GM19328 (cell line): ENCODE measurements at regions not wholly inside any gene's neighbourhood (a gene's known extent, or its start where the extent isn't known, plus 50 kb on each side); places are given as distances from the start of the nearest gene placed in this dataset.

Experiments
- ATAC-seq: cut with Tn5 transposase; IDR thresholded peaks from one replicate; pipeline ENCODE4 v1.9.1; 2021; ENCODE audit warnings: mild to moderate bottlenecking, moderate library complexity; ENCODE audit not compliant: unreplicated experiment

GRCh38 chr4:35493977-35494376 is 750.3 kb downstream of the ARAP2 start:
- no peak for ATAC-seq

GRCh38 chr4:35494955-35495354 is 749.4 kb downstream of the ARAP2 start:
- no peak for ATAC-seq

DNA sequence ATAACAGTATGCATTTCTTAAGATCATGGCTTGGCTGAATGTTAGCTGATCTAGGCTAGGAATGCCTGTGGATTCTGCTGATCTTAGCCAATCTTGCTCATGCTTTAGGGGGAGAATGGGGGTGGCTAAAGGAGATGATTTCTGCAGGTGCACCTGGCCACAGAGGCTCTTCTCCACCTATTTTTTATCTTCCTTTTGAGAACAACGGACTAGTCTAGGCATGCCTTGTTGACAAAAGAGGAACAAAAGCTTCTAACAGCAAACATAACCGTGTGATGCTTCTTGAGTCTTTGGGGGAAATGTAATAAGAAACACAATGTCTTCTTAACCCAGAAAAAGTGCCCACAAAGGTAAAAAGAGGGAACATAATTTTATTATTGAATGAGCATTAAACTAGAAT is 743.5 kb downstream of the ARAP2 start:
- no peak for ATAC-seq

- no peak for ATAC-seq
Measured at GRCh38 chr4:35503435-35503834, 740.9 kb downstream of the ARAP2 start.

DNA sequence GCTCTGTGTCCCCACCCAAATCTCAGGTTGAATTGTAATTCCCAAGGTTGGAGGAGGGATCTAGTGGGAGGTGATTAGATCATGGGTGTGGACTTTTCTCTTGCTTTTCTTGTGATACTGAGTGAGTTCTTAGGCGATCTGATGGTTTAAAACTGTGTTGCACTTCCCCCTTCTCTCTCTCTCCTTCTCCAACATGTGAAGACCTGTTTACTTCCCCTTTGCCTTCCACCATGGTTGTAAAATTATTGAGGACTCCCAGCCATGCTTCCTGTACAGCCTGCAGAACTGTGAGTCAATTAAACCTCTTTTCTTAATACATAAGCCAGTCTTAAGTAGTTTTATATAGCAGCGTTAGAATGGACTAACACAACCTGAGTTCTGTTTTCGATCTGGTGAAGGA is 738.2 kb downstream of the ARAP2 start:
- ATAC-seq: no peak

DNA sequence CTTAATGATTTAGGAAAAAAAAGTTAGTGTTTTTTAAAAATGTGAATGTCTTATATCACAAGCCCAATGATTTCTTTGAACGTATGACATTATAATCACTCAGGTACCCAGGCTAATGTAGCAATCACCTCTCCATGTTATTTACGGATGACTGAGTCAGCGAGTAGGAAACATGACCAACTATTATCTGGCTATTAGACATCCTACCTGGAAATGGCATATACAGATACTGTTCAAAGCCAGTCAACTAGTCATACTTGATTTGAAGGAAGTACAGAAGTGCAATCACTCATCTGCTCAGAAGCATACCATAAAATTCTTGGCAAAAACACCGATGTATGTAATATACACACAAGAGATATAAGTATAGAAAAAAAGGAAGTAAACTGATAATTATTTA is 732.5 kb downstream of the ARAP2 start:
- no peak for ATAC-seq

GRCh38 chr4:35516102-35516501 is 728.2 kb downstream of the ARAP2 start:
- ATAC-seq: no peak

DNA sequence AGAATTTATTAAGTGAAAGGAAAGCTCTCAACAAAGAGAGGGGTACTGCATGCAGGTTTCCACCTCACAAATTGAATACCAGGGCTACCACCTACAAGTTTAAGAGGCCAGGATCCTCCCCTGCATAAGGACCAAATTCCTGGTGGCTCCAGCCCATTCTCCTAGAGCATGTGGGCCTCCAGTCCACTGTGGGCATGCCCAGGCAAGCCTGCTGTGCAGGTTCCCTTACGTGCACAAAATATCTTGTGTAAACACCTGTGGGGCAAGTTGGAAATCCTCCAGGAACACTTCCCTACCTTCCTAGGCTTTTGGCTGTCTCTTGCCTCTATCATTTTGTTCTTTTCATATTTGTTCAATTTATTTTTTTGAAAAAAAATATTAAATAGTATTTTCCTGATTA is 724.3 kb downstream of the ARAP2 start:
- ATAC-seq: no peak

DNA sequence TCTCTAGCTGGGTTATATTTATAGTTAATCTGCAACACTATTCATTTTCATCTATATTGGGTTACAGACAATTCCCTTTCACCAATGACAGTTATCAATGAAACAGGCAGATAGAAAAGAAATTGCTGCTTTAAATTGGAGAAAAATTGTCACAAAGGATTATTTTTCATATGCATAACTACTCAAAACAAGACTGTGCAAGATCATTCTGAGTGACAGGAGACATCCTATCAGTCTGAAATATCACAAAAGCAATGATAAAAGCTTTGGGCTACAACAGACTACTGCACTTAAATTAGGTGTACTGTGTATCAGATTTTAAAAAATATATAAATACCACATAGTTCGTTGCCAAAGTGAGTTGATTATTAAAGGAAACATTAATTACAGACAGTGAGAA is 722.6 kb downstream of the ARAP2 start:
- ATAC-seq: no peak

DNA sequence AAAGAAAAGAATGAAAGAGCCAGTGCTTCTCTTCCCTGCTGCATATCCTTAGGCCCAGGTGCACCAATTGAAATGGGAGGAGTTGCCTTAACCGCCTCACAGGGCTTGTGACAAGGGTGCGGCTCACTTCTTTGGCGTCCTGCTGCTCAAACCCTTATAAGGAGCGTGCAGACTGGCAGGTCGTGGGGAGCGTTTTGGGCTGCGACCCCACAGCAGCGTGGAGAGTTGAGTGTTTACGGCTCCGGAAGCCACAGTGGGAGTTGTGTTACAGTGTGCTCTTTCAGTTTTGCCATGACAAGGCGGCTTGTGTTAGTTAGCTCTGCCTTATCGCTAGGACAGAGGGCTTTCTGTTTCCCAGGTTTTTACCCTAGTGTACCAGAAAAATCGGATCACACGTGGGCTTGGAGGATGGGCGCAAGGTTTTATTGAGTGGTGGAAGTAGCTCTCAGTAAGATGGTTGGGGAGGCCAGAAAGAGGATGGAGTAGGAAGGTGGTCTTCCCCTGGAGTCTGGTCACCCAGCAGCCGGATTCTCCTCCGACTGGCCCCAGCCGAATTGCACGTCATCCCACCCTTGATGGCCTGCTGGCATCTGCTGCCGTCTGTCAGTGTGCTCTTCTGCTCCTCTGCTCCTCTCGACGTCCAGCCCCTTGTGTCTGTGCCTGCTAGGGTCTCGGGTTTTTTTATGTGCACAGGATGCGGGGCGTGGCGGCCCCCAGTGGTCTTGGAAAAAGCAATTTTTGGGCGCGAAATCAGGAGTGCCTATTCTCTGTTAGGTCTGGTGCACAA is 718.9 kb downstream of the ARAP2 start:
- ATAC-seq: no peak

DNA sequence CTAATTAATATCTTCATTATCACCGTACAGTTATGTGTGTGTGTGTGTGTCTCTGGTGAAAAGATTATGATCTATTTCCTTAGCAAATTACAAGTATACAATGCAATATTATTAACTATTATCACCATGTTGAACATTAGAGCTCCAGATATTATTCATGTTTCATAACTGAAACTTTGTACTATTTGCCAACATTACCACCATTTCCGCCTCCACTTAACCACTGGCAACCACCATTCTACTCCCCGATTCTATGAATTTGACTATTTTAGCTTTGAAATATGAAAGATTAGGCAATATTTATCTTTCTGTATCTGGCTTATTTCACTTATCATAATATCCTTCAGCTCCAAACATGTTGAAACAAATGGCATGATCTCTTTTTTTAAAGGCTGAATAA is 717.9 kb downstream of the ARAP2 start:
- ATAC-seq: no peak

DNA sequence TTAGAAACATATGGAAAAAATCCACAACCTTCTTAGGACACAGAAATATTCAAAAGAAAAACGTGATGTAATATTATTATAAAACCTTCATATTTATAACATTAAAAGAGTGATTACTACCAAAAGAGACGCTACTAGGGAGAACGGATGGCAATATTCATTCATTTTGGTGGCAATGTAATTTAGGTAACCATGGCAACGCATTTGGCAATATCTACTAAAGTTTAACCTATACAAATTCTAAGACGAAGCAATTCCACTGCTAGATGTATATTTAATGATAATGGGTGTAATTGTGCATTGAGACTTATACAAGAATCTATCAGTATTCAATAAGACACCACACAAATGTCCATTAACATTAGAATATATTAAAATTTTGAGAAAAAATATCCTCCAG is 709.4 kb downstream of the ARAP2 start:
- ATAC-seq: no peak

DNA sequence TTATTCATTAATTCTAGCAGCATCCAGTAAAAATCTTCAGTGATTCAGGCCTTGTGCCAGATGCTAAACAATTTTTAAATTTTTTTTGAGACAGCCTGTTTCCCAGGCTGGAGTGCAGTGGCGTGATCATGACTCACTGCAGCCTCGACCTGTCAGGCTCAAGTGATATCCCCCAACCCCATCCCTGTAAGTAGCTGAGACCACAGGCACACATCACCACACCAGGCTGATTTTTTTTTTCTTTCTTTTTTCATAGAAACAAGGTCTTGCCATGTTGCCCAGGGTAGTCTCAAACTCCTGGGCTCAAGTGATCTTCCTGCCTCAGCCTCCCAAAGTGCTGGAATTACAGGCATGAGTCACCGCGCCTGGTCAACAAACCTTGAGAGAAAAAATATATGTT is 705.5 kb downstream of the ARAP2 start:
- ATAC-seq: no peak

- ATAC-seq: no peak
Measured at GRCh38 chr4:35539404-35540055, 704.8 kb downstream of the ARAP2 start.

DNA sequence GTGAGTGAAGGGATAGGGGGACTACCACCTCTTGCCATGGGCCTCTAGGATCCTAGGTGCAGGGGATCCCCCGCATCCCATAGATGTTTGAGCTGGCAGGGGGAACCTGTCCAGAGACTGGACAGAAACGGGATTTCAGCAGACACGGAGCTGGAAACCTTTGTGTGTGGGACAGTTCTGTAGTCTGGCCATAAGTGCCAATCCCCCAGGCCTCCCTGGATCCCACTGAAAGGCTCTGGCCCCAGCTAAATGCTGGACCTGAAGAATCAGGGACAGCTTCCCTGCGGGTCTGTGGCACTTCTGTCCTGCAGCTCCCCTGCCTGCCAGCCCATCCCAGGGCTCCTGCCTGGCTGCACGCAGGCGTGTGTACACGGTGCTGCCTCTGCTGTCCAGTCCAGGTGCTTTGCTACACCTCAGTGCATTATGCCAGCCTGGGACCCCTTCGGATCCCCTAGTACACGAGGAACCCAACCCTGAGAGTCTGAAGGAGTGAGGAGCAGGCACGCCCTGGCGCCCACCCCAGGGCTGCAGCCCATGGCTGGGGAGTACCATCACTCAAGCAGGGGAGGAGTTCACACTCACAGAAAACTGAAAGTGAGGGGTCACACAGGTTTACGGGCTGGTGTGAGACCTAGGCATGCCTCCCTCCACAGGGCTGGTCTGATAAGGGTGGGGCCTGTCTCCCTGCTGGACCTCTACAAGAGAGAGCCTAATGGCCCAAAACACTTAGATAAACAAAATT is 703.0 kb downstream of the ARAP2 start:
- ATAC-seq: no peak

DNA sequence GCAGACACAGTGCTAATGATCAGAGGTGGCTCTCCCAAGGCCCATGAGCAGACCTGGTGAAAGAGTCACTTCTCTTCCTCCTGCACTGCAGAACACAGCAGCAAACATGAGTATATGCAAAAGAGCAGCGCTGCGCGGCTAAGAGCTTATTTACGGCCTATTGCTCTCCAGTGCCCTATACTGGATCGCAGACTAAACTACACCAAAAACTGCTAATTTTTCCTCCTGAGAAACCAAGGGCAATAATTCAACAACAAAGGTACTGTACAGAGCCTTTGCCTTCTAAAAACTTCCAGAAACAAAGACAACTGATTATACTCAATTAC is 702.5 kb downstream of the ARAP2 start:
- ATAC-seq: no peak

DNA sequence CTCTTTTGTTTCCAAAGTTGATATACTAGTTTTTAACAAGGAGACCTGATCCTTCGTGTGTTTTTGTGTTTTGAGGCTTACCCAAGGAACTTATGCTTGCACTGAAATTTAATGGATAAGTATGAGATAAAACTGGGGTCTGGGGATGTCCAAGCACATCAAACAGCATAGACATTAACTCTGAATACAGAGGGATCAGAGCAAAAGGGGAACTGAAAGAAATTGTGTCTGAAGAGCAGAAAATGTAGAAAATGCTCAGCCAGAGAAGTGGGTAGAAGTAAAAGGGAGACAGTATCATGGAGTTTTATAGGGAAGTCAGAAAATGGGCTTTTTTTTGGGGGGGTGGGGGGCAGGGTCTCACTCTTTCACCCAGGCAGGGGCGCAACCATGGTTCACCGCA is 695.4 kb downstream of the ARAP2 start:
- ATAC-seq: no peak

DNA sequence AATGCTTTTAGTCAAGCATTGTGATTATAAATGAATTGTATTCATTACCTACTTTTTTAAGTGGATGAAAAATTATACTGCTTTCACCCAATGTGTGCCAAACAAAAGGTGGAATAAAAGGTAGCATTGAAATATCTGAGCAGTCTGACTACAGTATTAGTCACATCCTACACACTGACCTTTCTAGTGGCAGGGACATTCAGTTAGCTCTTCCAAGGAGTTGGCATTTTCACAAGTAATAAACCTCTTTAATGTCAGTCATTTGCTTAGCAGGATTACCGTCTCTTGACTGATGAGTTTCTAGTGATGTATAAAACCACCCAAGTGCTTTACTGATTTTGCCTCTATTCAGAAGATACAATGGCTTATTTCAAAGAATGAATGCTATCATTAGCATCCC is 687.9 kb downstream of the ARAP2 start:
- ATAC-seq: no peak

- ATAC-seq: no peak
Measured at GRCh38 chr4:35559559-35560365, 684.6 kb downstream of the ARAP2 start.

- no peak for ATAC-seq
Measured at GRCh38 chr4:35562861-35563260, 681.5 kb downstream of the ARAP2 start.

DNA sequence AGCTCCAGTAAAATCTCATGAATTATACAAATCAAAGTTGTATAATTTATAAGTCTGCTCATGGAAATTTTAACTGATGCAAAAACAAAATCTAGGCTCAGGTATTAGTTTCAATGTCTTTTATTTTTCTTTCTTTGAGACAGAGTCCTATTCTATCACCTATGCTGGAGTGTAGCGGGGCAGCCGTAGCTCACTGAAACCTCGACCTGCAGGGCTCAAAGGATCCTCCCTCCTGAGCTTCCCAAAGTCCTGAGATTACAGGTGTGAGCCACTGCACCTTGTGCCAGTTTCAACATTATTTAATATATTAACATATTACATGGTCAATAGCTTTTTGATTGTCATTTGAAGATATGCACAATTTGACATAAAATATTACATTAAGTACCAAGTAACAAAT is 678.7 kb downstream of the ARAP2 start:
- no peak for ATAC-seq
